GM12865 (cell line): ENCODE measurements at regions not wholly inside any gene's neighbourhood (a gene's known extent, or its start where the extent isn't known, plus 50 kb on each side); places are given as distances from the start of the nearest gene placed in this dataset.
A peak's percentile ranks its signal among the peaks of the same experiment; 100 is the strongest.

Experiments used
- DNase-seq: peaks from one replicate; pipeline ENCODE4 v3.0.0; 2010; ENCODE audit warnings: low read depth
- H3K4me3 ChIP-seq: 2 replicates; pipeline ENCODE4 v1.5.1; 2011; ENCODE audit warnings: mild to moderate bottlenecking, low read depth, low read length, control low read depth
- CTCF ChIP-seq: IDR thresholded peaks from 2 replicates; pipeline ENCODE4 v1.5.1; 2011; ENCODE audit warnings: low read length, control low read depth, low read depth, inconsistent platforms; ENCODE audit not compliant: insufficient read depth; ENCODE audit errors: missing control alignments

- H3K4me3 ChIP-seq, result no peak overlapping the region
- no peak for TF ChIP-seq CTCF
- DNase-seq, result no peak
Measured at GRCh38 chr6:17021539-17021889, 80.3 kb upstream of the STMND1 start.

DNA sequence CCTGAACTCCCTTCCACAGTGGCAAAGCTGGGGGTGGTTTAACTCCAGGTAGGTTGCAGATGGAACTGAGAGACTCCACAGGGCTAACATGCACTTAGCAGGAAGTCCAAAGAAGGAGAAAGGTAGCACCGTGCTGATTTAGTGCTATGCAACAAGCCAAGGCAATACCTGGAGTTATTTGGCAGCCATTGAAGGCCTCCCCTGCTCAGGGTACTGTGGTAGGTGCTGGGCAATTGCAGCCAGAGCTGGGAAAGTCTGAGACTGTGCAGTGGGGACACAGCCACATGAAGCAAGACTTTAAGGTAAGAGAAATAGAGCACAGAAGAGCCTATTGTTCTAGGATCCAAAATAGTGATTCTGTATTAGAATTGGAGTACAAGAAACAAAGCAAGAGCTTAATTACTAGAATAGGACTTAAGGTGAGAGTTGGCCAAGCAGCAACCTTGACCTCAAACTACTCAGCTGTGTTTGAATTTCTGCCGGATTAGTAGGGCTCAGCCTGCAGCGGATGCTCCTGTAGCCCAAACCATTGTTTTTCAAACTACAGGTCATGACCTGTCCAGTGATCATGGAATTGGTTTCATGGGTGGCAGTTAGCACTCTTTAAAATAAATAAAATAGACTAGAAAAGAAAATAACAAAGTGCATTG, 80.8 kb upstream of the STMND1 start:
- TF ChIP-seq CTCF, result no peak
- no peak for DNase-seq
- no peak overlapping the region for H3K4me3 ChIP-seq

DNA sequence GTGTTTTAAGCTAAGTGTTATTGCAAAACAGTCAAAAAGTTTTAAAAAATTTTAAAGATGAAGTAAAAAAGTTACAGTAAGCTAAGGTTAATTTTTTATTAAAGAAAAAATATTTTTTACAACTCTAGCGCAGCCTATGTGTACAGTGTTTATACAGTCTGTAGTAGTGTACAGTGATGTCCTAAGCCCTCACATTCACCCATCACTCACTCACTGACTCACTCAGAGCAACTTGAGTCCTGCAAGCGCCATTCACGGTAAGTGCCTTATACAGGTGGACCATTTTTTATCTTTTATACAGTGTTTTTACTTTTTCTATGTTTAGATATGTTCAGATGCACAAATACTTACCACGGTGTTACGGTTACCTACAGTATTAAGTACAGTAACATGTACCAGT, 83.4 kb upstream of the STMND1 start:
- DNase-seq, result no peak
- no peak overlapping the region for H3K4me3 ChIP-seq
- no peak for TF ChIP-seq CTCF

DNA sequence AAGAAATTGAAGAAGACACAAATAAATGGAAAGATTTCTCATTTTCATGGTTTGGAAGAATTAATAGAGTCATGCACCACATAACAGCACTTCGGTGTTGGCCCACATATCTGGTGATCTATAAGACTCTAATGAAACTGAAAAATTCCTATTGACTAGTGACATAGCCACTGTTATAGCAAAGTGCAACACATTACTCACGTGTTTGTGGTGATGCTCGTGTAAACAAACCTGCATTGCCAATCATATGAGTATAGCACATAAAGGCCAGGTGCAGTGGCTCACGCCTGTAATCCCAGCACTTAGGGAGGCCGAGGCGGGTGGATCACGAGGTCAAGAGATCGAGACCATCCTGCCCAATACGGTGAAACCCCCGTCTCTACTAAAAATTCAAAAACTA, 84.4 kb upstream of the STMND1 start:
- no peak for DNase-seq
- TF ChIP-seq CTCF, result no peak
- H3K4me3 ChIP-seq, result no peak overlapping the region

GRCh38 chr6:17015551-17016381, 86.1 kb upstream of the STMND1 start:
- DNase-seq, result no peak
- TF ChIP-seq CTCF, result no peak
- H3K4me3 ChIP-seq, result no peak overlapping the region

- DNase-seq, result peak; percentile 50
- H3K4me3 ChIP-seq, result no peak overlapping the region
- no peak for TF ChIP-seq CTCF
Measured at GRCh38 chr6:17015144-17015543, 86.7 kb upstream of the STMND1 start.
